Right renal cortex interstitium (tissue), 3 donors: ENCODE measurements at regions not wholly inside any gene's neighbourhood (a gene's known extent, or its start where the extent isn't known, plus 50 kb on each side); places are given as distances from the start of the nearest gene placed in this dataset.
A peak's percentile ranks its signal among the peaks of the same experiment; 100 is the strongest.
"Not testable (repeated sequence)": the region's sequence is repeated elsewhere in the genome, so short reads cannot be mapped to it uniquely, and the experiment has no call there.

Experiments used
- DNase-seq, 3 donors: peaks; one replicate each; pipeline ENCODE4 v3.0.0-alpha.2; 2013; ENCODE audit warnings: low read depth in 3 of 3, low spot score in 2 of 3

- DNase-seq = no peak
Observed at GRCh38 chr4:138805736-138806135, 209.8 kb upstream of the NOCT start.

GRCh38 chr4:138804711-138805110, 210.9 kb upstream of the NOCT start:
- DNase-seq = no peak

GRCh38 chr4:138803051-138803450, 212.5 kb upstream of the NOCT start:
- no peak for DNase-seq

GRCh38 chr4:138802499-138802898, 213.1 kb upstream of the NOCT start:
- DNase-seq = no peak

GRCh38 chr4:138800421-138800820, 215.2 kb upstream of the NOCT start:
- no peak for DNase-seq

GRCh38 chr4:138798404-138798803, 217.2 kb upstream of the NOCT start:
- DNase-seq = no peak

- no peak for DNase-seq
Observed at GRCh38 chr4:138797646-138798045, 217.9 kb upstream of the NOCT start.

- DNase-seq = no peak
Observed at GRCh38 chr4:138796761-138797160, 218.8 kb upstream of the NOCT start.

GRCh38 chr4:138790706-138791340, 224.8 kb upstream of the NOCT start:
- no peak for DNase-seq

GRCh38 chr4:138789796-138790195, 225.8 kb upstream of the NOCT start:
- DNase-seq = peak in 2 of 3 donors; percentile 45 to 54

- no peak for DNase-seq
Observed at GRCh38 chr4:138788857-138789256, 226.7 kb upstream of the NOCT start.

GRCh38 chr4:138788267-138788790, 227.3 kb upstream of the NOCT start:
- DNase-seq = no peak

GRCh38 chr4:138779761-138780160, 235.8 kb upstream of the NOCT start:
- not testable (repeated sequence) for DNase-seq

- DNase-seq = no peak
Observed at GRCh38 chr4:138775890-138776289, 239.7 kb upstream of the NOCT start.

- DNase-seq = no peak
Observed at GRCh38 chr4:138775489-138775888, 240.1 kb upstream of the NOCT start.

- no peak for DNase-seq
Observed at GRCh38 chr4:138774940-138775339, 240.6 kb upstream of the NOCT start.

GRCh38 chr4:138774125-138774524, 241.5 kb upstream of the NOCT start:
- DNase-seq = not testable (repeated sequence)

- DNase-seq = no peak
Observed at GRCh38 chr4:138773321-138773720, 242.3 kb upstream of the NOCT start.

- no peak for DNase-seq
Observed at GRCh38 chr4:138772366-138772765, 243.2 kb upstream of the NOCT start.

- DNase-seq = no peak
Observed at GRCh38 chr4:138770818-138771217, 244.8 kb upstream of the NOCT start.

- no peak for DNase-seq
Observed at GRCh38 chr4:138766332-138766731, 249.2 kb upstream of the NOCT start.

- DNase-seq = no peak
Observed at GRCh38 chr4:138765442-138765841, 250.1 kb upstream of the NOCT start.
